Panc1 (cell line): ENCODE measurements at regions not wholly inside any gene's neighbourhood (a gene's known extent, or its start where the extent isn't known, plus 50 kb on each side); places are given as distances from the start of the nearest gene placed in this dataset.
"Not testable (repeated sequence)": the region's sequence is repeated elsewhere in the genome, so short reads cannot be mapped to it uniquely, and the experiment has no call there.

ENCODE experiments used
- POLR2AphosphoS5 ChIP-seq: IDR thresholded peaks from 2 replicates; pipeline ENCODE4 v1.6.1; 2012; ENCODE audit warnings: mild to moderate bottlenecking, low read depth, low read length, moderate library complexity
- TF ChIP-seq, protein P1 (sequence below): fragments of 450-650 bp; IDR thresholded peaks from 2 replicates; pipeline ENCODE4 v1.5.1; 2017; ENCODE audit warnings: mild to moderate bottlenecking
- TF ChIP-seq, protein P2 (sequence below), 2 experiments: IDR thresholded peaks; 2 replicates each; pipeline ENCODE4 v1.6.1; 2011 to 2012; ENCODE audit warnings: low read depth in 2 of 2, control low read depth in 1 of 2, low read length in 1 of 2, mild to moderate bottlenecking in 1 of 2, moderate library complexity in 1 of 2; ENCODE audit not compliant: insufficient read depth in 1 of 2

GRCh38 chr1:181226728-181227127 lies 138.2 kb downstream of the IER5 start:
- TF ChIP-seq, protein P1, sequence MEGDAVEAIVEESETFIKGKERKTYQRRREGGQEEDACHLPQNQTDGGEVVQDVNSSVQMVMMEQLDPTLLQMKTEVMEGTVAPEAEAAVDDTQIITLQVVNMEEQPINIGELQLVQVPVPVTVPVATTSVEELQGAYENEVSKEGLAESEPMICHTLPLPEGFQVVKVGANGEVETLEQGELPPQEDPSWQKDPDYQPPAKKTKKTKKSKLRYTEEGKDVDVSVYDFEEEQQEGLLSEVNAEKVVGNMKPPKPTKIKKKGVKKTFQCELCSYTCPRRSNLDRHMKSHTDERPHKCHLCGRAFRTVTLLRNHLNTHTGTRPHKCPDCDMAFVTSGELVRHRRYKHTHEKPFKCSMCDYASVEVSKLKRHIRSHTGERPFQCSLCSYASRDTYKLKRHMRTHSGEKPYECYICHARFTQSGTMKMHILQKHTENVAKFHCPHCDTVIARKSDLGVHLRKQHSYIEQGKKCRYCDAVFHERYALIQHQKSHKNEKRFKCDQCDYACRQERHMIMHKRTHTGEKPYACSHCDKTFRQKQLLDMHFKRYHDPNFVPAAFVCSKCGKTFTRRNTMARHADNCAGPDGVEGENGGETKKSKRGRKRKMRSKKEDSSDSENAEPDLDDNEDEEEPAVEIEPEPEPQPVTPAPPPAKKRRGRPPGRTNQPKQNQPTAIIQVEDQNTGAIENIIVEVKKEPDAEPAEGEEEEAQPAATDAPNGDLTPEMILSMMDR = not testable (repeated sequence)
- TF ChIP-seq, protein P2, sequence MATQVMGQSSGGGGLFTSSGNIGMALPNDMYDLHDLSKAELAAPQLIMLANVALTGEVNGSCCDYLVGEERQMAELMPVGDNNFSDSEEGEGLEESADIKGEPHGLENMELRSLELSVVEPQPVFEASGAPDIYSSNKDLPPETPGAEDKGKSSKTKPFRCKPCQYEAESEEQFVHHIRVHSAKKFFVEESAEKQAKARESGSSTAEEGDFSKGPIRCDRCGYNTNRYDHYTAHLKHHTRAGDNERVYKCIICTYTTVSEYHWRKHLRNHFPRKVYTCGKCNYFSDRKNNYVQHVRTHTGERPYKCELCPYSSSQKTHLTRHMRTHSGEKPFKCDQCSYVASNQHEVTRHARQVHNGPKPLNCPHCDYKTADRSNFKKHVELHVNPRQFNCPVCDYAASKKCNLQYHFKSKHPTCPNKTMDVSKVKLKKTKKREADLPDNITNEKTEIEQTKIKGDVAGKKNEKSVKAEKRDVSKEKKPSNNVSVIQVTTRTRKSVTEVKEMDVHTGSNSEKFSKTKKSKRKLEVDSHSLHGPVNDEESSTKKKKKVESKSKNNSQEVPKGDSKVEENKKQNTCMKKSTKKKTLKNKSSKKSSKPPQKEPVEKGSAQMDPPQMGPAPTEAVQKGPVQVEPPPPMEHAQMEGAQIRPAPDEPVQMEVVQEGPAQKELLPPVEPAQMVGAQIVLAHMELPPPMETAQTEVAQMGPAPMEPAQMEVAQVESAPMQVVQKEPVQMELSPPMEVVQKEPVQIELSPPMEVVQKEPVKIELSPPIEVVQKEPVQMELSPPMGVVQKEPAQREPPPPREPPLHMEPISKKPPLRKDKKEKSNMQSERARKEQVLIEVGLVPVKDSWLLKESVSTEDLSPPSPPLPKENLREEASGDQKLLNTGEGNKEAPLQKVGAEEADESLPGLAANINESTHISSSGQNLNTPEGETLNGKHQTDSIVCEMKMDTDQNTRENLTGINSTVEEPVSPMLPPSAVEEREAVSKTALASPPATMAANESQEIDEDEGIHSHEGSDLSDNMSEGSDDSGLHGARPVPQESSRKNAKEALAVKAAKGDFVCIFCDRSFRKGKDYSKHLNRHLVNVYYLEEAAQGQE (IDR thresholded peaks at IDR 0.05; ENCODE audit: insufficient read depth in 1 of 2, low read depth in 2 of 2, low read length in 1 of 2) = not testable (repeated sequence)
- not testable (repeated sequence) for TF ChIP-seq POLR2AphosphoS5
